HG03060 (cell line): ENCODE measurements at regions not wholly inside any gene's neighbourhood (a gene's known extent, or its start where the extent isn't known, plus 50 kb on each side); places are given as distances from the start of the nearest gene placed in this dataset.
"Not testable (repeated sequence)": the region's sequence is repeated elsewhere in the genome, so short reads cannot be mapped to it uniquely, and the experiment has no call there.

Source experiments
- ATAC-seq: cut with Tn5 transposase; IDR thresholded peaks from one replicate; pipeline ENCODE4 v1.9.1; 2021; ENCODE audit warnings: low read depth, moderate number of reproducible peaks; ENCODE audit not compliant: unreplicated experiment

DNA sequence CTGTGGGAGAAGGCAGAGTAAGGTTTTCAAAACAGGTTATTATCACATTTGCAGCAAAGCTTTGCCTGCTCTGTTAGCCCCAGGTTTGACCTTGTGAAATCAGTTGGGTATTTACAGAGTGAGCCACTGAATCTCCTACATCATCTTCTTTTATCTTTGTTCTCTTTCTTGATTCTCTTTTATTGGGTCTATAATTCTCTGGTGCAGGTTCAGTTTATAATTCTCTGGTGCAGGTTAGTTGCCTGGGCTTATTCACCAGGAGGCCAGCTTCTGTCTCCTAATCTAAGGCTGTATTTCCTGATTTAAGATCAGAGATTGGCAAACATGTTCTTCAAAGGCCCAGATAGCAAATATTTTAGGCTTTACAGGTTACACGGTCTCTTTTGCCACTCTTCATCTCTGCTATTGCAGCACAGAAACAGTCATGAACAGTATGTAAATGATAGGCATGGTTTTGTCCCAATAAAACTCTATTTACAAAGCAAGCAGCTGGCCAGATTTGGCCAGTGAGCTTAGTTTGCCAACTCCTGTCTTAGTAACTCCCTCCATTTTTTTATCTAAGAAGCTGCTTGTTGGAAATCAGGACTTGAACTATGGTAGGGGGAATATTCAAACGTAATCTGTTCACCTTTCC is 205.0 kb upstream of the RIMS1 start:
- ATAC-seq: no peak

DNA sequence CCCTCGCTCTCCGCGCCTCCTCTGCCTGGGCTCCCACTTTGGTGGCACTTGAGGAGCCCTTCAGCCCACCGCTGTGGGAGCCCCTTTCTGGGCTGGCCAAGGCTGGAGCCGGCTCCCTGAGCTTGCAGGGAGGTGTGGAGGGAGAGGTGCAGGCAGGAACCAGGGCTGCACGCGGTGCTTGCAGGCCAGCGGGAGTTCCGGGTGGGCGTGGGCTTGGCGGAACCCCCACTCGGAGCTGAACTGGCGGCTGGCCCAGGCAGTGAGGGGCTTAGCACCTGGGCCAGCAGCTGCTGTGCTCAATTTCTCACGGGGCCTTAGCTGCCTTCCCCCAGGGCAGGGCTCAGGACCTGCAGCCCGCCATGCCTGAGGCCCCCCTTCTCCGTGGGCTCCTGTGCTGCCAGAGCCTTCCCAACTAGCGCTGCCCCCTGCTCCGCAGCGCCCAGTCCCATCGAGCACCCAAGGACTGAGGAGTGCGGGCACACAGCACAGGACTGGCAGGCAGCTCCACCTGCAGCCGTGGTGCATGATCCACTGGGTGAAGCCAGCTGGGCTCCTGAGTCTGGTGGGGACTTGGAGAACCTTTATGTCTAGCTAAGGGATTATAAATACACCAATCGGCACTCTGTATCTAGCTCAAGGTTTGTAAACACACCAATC is 200.2 kb upstream of the RIMS1 start:
- ATAC-seq: not testable (repeated sequence)

GRCh38 chr6:71698702-71699101 is 187.6 kb upstream of the RIMS1 start:
- no peak for ATAC-seq

GRCh38 chr6:71706523-71706922 is 179.8 kb upstream of the RIMS1 start:
- peak; percentile 50 for ATAC-seq

- no peak for ATAC-seq
Measured at GRCh38 chr6:71707059-71707458, 179.3 kb upstream of the RIMS1 start.

GRCh38 chr6:71720705-71721104 is 165.6 kb upstream of the RIMS1 start:
- no peak for ATAC-seq

GRCh38 chr6:71721642-71722041 is 164.7 kb upstream of the RIMS1 start:
- ATAC-seq: no peak

DNA sequence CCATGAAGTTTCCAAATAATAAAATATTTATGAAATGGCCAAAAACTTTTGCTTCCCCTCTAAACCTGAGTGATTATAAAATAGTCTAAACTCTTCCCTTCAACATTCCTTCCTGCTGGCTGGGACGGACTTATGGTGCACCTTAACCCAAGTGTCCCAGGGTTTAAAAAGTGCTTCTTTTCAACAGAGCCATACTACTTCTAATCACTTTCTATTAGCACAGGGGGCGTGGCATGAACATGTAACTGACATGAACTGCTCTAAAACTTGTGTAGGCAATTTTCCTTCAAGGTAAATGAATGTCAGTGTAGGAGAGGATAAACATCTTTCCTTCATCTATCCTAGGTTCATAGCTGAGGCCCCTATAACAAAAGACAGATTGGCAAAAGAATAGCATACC is 163.6 kb upstream of the RIMS1 start:
- ATAC-seq: no peak

DNA sequence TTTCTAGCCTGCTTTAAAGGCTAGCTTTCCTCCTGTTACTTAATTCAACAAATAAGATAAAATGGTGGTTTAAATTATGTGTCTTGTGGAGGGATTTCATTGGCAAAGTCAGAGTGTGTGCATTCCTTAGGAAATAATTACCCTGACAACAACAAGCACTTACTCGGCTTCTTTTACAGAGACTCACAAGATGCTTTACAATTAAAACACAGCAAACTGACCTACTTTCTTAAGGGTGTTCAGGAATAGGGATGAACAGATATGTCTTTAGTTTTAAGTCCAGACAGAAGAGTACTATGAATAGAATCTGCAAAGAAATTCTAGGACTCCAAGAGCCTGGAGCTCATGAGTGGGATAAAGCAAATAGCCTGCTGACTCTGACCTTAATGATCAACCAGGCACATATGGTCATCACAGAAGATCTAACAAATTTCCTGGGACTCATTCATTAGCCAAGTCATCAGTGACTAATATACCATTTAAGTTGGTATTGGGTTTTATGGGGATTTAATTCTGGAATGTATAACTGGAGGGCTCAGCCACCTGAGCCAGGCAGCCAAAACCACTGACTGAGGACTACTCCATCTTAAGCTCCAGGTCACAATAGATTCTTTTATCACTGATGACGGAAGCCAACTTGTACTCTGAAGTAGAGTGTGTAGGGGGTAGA is 161.8 kb upstream of the RIMS1 start:
- ATAC-seq: no peak

GRCh38 chr6:71725126-71725470 is 161.3 kb upstream of the RIMS1 start:
- no peak for ATAC-seq

DNA sequence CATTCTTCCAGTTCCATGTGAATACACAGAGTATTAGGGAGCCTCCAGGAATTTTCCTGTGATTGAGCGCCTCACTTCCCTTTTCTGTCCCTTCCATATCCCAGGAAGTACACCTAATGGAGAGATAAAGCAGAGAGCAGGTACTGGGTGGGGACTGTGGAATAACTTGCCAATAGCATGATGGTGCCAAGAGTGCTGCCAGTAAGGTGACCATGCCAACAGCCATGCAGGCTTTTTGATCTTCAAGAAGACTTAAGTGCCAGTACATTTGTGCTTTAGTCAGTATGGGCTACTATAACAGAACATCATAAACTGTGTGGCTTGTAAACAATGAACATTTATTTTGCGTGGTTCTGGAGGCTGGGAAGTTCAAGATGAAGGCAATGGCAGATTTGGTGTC is 160.2 kb upstream of the RIMS1 start:
- no peak for ATAC-seq

DNA sequence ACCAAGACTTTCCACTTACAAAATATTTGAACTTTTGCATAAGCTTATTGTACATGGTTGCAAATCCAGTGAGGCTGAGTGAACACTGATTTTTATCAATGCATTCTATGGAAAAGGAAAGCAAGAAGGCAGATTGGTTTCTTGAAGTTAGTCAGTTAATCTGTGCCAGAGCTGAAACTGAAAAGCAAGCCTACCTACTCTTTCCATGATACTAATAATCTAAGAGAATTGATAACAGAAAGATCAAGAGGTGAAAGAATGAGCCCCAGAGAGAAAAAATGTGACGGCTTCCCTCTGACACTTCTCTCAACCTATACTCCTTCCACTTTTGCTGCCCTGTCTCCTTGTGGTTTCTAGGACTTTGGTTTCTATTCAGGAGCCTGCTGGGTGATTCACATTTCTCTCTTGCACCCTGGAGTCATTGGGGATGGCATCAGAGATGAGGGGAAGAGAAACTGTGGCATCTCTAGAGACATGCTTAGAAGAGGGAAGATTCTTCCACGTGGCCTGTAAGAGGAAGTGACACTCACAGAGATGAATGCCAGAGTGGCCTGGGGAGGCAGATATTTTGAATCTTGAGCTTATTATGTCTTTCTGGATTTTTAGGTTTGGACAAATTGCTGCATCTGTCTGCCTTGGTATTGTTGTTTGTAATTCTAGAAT is 158.6 kb upstream of the RIMS1 start:
- ATAC-seq: peak; percentile 69

GRCh38 chr6:71730284-71730683 is 156.1 kb upstream of the RIMS1 start:
- no peak for ATAC-seq

DNA sequence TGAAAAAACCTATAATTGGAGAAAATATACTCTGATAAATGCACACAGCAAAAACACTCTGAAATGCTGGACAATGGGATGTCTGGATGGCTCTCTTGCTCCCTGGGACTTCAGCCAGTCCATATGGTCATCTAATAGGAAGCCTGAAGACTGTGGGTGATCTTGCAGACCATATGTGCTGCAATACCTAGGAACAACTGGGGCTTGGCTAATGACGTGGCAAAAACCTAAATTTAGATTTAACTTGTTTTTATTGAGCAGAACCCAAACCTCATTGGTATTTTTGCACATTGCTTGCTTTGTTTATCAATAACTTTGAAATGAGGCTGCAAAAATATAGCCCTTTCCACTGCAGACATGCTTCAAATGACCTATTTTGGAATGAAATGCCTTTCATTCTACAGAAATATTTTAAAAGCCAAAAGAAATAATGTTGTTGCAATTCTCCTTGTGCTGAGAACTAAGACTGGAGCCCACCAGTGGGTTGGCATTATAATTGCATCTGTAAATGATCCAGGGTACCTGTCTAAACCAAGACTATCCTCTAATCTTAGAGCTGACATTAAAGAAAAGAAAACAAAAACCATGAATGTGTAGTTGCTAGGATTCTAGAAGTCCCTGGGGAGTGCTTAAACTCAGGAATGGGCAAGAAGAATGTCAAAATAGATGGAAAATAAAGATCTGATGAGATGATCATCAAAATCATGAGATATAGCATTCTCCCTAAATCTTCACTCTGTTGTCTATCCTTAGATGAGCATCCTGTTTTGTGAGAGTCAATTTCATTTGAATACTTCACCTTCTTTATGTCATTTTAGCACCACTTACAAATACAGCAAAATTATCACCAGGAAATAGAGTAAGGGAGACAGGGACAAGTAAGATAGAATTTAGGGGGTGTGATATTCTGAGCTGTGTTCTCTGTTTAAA is 152.1 kb upstream of the RIMS1 start:
- no peak for ATAC-seq

GRCh38 chr6:71737953-71738352 is 148.4 kb upstream of the RIMS1 start:
- no peak for ATAC-seq

- ATAC-seq: no peak
Measured at GRCh38 chr6:71745525-71745924, 140.8 kb upstream of the RIMS1 start.

DNA sequence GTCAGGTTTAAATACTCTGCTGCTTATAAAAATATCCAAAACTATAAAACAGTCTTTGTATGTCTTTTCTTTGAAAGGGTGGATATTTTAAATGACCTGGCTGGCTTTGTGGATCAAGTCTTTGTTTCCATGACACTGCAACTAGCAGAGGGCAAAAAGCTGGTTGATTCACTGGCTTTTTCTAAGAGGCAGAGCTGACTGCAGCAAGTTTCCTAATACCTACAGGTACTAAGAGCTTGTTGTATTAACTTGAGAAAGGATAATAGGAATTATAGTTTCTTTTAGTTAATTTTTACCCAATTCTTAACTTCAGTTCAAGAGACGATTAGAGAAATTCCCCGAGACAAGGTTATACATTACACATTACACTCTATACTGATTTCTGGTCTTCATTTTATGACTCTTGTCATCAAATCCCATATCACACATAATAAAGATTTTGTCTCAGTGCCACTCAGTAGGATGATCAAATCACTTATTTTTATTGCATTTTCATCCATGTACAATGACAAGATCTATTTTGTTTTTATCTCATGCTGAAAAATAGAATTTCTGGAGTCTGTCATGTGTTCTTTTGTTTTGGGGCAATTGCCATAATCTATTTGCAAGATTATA is 120.1 kb upstream of the RIMS1 start:
- ATAC-seq: no peak

GRCh38 chr6:71766796-71767195 is 119.6 kb upstream of the RIMS1 start:
- ATAC-seq: no peak

DNA sequence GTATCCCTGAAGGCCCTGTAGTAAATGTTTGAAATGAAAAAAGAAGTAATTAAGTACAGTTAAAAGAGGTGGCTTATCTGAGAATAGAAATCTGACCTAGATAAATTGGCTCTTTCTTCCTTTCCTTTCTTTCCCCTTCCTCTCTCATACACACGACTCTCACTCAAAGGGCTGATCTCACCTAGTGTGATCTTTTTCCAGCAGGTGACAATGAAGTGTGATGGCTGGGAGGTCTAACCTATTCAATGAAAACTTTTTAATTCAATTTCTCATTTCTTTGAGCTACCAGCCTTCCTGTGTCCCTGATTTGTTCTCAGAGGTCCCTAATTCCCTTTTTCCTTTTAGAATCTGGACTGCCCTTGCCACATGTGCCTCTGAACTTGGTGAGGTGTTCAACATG is 118.0 kb upstream of the RIMS1 start:
- ATAC-seq: no peak

GRCh38 chr6:71808865-71809264 is 77.5 kb upstream of the RIMS1 start:
- no peak for ATAC-seq
